NCI-H82 (cell line): ENCODE measurements at regions not wholly inside any gene's neighbourhood (a gene's known extent, or its start where the extent isn't known, plus 50 kb on each side); places are given as distances from the start of the nearest gene placed in this dataset.
A peak's percentile ranks its signal among the peaks of the same experiment; 100 is the strongest.

Experiments used
- DNase-seq: peaks from one replicate; lab custom pipeline; 2025; lab: John Stamatoyannopoulos, UW

DNA sequence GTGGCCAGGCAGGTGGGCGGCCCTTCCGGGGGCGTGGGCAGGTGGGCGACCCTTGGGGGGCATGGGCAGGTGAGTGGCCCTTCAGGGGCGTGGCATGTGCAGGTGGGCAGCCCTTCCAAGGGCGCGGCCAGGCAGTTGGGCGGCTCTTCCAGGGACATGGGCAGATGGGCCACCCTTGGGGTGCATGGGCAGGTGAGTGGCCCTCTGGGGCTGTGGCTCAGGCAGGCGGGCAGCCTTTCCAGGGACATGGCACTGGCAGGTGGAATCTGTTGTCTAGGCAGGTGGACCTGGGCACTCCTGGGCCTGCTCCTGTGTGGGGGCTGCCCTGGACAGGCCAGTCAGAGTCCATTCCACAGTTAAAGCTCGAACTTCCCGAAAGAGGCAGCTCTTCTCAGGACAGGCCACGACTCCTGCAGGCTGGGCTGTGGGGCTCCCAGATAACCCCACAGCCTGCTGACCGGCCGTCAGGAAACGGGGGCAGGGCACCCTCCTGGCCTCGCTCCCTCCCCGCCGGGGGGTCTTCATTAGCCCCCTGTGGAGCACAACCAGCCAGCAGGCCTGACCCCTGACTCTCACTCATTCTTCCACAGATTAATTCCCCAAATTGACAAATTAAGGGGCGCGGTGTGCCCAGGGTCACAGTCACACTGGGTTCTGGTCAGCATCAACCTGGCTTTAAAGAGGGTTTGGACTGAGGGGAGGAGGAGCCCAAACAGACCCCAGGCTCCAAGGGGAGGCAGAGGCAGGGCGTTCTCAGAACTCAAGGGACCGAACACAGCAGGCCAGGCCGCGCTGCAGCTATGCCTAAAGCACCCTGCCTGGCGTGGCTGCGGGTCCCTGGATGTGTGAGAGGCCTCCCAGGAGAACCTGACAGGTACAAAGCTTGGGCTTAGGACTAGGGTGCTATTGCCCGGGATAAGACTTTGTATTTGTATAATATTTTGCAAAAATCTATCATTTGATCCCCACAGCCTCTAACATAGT lies 130.0 kb downstream of the DLL1 start:
- DNase-seq, result no peak

DNA sequence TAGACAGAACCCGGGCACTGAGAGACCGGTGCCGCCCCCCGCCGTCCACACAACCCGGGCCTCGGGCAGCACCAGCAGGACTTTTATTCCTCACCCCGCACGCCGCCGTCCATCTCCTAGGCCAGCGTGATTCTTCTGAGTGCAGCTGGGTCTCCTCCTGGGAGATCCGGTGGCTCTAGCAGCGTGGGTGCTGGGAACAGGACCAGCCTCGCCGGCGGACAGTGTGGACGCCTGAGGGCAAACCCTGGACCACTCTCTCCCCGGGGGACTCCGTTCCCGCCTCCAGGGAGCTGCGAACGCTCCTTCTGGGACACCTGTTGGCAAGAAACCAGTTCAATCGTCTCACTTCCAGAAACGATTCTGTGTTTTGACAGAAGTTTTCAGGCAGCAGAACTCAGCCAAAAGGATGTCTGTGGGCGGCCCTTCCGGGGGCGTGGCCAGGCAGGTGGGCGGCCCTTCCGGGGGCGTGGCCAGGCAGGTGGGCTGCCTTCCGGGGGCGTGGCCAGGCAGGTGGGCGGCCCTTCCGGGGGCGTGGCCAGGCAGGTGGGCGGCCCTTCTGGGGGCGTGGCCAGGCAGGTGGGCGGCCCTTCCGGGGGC lies 130.7 kb downstream of the DLL1 start:
- DNase-seq, result peak; percentile 41

DNA sequence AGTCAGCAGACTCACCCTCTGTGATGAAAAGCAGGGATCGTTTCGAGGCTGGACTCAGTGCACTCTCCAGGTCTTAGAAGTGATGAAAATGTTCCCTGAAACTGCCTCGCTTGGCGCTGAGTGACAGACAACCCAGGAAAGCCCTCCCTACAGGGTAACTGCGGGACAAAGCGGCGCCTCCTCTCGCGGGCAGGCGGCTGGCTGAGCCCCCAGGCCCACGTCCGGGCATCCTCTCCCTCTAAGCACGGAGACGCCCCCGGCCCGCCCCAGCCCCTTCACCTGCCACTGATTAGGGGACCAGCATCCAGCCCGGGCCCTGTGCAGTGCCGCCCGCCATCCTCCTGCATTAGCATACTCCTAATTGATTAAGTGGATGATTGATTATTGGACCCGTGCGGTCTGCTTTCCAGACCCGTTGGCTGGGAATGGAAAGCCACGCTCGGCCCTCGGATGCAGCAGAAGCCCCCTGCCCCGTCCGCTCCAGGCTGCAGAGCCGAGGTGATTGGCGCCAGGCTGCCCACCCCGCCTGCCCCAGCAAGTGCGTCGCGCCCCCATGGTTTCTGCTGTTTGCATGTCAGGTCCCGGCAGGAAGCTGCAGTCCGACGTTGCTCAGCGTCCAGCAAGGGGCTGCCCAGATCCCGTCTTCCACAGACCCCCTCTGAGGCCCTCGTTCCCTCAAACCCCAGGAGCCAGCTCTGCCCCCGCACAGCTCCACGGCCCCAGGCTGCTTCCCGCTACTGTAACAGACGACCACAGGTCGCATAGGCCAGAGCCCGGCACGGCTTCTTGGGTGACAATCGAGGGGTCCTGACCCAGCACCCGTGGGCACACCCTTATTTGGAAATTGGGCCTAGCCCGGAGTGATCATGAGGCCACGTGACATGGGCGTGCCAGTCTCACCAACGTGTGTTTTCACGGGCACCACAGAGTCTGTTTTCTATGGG lies 131.6 kb downstream of the DLL1 start:
- DNase-seq, result peak; percentile 32

DNA sequence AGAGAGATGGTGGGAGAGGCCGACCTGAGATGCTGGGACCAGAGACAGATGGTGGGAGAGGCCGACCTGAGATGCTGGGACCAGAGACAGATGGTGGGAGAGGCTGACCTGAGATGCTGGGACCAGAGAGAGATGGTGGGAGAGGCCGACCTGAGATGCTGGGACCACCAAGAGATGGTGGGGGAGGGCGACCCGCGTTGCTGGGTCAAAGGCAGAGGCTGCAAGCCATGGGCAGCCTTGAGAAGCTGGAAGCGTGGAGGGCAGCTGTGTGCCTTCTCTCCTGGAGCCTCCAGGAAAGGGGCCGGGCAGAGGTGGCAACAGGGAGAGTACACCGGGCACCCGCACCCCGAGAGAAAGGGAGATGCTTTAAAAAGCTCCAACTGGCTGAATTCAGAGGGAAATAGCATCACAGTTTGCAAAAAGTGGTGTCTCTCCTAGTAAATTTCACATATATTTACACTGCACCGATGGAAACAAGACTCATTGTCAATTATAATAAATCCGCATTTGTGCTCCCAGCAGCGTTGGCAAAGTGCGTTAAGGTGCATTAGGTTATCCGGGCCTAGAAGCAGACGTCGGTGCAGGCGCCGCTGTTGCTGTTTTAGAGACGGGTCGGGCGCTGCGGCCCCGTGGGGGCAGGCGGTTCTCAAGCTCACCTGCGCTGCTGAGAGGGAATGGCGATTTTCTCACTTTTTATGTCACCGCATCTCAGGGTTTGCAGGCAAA lies 132.4 kb downstream of the DLL1 start:
- no peak for DNase-seq

DNA sequence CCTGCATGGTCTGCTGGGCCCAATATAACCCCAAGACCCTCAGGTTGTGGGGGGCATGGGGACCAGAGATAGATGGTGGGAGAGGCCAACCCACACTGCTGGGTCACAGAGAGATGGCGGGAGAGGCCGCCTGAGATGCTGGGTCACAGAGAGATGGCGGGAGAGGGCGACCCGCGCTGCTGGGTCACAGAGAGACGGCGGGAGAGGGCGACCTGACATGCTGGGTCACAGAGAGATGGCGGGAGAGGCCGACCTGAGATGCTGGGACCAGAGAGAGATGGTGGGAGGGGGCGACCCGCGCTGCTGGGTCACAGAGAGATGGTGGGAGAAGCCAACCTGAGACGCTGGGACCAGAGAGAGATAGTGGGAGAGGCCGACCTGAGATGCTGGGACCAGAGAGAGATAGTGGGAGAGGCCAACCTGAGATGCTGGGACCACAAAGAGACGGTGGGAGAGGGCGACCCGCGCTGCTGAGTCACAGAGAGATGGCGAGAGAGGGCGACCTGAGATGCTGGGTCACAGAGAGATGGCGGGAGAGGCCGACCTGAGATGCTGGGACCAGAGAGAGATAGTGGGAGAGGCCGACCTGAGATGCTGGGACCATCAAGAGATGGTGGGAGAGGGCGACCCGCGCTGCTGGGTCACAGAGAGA lies 133.2 kb downstream of the DLL1 start:
- no peak for DNase-seq

DNA sequence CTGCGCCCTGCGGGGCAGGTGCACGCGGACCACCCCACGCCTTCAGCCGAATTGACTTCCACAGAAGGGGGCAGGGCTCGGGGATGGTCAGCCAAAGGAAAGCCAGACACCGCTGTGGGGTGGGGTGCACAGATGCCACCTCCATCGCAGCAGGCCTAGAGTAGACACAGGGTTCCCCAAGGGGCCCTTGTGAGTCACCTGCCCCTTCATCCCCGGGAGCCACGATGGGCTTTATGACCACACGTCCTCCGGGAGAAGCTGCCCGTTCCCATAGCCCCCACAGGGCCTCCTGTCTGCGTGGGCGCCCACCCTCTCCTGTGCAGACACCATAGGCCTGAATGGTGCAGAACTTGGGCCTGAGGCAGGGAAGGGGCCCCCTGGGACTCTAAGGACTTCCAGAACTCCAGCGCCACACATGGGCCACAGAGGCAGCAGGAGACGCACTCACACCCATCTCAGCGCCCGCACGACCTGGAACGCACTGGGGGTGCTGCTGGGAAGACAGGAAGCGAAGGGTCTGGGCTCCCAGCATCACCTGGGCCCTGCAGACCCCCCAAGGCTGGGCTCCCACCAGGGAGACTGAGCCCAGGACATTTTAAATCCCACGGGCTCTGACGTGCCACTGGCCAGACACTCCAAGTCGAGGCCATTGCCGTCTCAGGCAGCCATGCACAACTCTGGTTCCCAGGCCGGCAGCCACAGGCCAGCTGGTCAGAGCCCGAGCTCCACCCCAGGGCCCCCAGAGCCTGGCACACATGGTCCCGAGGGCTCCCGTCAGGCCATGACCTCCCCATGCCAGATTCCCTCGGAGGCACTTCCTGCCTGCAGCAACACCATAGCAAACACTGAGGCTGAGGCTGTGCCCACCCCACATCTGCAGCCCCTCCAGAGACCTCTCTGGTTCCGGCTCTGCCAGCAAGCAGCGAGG lies 134.2 kb downstream of the DLL1 start:
- no peak for DNase-seq

DNA sequence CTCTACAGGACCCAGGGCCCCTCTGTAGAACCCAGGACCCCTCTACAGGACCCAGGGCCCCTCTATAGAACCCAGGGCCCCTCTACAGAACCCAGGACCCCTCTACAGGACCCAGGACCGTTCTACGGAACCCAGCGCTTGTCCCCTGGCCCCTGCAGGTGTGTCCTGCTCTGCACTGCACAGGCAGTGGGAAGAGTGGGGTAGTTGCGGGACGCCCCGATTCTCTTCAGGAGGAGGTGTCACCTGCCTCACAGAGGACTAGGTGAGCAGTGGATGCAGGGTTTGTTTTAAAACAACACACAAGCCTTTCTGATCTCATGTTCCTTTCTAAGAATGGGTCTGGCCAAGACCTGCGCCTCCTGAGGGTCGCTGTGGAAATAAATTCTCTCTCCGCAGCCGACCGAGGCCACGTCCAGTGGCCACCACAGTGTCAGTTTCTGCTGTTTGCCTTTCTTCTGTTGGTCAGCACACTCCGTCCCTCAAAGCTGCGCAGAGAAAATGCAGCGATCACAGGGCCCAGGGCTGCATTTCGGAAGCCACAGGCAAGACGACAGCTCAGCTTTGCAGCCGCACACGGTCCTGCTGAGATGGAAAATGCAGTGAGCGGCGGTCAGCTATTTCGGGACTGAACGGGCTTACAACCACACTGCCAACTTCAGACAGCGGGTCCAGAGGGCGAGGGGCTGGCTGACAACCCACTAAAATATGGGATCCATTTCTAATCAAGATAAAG lies 135.2 kb downstream of the DLL1 start:
- DNase-seq, result no peak

DNA sequence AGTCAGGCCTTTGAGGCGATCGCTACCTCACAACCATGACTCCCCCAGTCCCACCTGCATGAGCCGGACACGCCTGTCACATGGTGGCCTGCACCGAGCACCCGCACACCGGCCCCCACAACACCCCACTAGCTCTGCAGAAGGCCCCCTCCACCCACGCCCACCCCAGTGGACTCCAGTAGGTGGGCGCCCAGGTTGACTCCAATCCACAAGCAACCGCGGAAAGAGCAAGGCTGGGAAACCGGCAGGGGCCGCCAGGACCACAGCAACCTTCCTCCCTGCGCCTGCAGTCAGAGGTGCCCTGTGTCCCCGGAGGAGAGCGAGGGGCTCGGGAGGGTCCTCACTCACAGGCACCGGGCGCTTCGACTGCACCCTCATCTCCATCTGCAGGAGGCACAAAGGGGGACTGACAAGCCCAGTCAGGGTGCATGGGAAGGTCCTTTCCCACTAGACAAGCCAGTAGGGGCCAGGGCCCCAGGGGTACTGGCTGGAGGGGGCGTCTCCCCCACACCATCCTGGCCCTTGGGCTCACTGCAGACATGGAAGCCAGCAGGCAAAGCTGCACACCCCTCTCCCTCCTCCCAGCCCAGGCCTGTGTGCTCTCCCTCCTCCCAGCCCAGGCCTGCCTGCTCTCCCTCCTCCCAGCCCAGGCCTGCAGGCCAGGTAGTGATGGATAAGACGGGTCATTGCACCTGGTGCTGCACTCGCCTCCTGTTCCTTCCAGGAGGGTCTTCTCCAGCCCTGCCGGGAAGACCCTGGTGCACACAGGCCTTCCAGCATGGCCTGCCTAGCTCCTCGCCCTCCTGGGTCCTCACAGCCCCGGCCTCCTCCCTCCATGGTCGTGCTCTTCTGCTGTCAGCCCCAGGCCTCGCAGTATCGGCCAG lies 137.2 kb downstream of the DLL1 start:
- no peak for DNase-seq

DNA sequence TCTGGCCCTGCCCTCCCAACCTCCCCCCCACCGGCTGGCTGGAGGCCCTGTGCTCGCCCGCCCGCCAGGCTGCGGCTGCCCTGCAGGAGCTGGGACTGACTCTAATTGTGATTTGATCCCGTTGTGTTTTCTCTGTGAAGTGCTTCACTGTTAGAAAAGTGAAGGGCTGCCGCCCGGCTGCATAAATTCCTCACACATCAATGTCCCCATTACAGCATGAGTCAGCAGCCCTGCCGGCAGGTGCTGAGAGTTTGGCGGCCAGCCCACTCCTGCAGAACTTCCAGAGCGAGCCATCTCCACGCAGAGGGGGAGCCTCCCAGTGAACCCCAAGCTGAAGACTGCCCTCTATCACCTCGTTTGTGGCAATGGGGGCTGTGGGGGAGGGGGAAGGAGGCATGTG lies 137.9 kb downstream of the DLL1 start:
- DNase-seq, result no peak

DNA sequence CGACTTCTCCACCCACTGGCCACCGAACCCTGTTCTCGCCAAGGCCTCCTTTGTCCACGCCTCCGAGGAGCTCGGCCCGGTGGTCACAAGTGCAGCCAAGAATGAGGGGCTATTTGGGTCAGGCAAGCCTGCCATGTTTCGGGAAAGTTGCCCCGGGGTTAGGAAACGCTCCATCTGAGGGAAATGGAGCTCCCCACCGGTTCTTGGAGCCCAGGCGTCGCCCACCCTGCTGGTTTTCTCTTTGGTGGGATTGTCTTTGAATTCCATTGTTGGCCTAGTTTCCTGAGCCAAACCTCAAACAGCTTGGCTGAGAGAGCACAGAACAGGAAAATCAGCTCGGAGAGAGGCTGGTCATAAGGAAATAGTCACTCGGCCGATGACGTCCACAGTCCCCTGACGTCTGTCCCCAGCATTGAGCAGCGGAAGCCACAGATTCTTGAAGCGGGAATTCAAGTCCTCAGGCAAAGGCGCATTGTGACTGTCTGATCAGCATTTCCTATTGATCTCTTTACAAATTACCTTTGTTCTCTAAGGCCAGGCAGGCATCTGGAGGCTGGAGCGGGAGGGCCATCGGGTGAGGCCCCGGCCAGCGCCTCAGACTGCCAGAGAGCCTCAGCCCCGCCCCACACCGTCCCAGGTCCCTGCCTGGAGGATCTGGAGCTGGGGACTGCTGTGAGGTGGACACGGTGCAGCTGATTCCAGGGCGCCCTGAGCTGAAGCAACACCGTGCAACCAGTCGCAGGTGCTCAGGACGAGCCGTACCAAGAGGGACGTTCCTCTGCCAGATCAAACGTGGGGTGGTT lies 138.6 kb downstream of the DLL1 start:
- DNase-seq, result no peak

DNA sequence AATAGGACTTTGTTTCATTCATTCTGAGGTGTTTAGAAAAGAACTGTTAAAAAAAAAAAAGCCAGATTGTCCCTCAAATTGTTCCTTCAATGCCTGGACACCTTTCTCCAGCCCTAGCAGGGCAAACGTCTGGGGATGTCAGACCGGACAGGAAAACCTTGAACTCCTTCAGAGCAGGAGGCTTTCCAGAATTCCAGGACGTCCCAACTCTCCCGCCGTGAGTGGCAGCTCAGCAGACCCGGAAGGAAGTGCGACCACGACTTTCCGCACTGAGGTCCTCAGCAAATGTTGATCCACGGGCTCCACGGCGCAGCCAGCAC lies 139.1 kb downstream of the DLL1 start:
- DNase-seq, result no peak

DNA sequence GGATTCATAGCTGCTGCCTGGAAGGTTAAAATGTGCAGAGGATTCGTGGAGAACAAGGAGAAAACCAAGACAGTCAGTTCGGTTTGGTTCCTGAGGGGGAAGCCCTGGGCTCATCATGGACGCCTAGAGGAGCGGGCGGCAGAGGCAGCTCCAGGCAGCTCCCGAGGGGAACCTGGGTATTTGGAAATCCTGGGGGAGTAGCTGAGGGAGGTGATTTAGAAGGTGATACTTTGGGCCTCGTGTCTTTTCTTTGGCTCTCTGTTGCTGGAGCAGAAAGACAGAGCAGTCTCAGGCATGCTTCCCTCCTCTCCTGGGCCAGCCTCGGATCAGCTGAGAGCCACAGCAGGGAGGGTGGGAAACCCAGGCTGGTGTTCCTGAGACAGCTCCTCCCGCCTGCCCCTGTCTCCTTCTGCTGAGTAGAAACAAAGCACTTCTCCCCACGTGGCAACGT lies 139.5 kb downstream of the DLL1 start:
- DNase-seq, result no peak

DNA sequence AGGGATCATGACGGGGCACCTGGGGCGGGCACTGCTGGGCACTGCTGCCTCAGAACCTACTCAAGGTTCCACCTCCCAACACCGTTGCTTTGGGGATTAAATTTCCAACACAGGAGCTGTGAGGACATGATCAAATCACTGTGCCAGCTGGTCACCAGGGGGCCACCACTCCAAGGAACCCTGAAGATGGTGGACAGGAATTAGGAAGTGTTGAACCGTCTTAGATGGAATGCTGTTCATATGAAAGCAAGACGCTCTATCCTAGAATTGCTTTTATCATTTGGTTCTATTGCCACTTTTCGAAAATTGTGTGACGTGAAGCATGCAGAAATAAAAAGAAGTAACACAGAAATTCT lies 140.3 kb downstream of the DLL1 start:
- DNase-seq, result peak; percentile 43

DNA sequence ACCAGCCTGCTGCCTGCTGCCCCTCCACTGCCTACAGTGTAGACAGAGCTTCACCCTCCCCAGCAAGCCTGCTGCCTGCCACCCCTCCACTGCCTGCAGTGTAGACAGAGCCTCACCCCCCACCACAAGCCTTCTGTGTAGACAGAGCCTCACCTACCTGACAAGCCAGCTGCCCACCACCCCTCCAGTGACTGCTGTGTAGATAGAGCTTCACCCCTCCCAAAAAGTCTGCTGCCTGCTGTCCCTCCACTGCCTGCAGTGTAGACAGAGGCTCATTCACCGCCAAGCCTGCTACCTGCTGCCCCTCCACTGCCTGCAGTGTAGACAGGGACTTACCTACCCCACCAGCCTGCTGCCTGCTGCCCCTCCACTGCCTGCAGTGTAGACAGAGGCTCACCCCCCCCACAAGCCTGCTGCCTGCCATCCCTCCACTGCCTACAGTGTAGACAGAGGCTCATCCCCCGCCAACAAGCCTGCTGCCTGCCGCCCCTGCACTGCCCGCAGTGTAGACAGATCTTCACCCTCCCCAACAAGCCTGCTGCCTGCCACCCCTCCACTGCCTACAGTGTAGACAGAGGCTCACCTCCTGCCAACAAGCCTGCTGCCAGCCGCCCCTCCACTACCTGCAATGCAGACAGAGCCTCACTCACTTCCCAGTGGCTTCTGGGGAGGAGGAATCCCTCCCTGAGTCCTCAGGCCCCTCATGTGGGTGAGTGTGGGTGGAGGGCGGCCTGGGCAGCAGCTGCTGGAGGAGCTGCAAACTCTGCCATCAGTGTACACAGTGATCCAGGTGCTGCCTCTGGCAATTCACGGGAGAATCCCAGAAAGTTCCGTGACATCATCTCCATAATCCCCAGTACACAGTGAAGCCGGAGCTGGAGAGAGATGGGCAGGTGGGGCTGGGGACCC lies 140.9 kb downstream of the DLL1 start:
- no peak for DNase-seq

DNA sequence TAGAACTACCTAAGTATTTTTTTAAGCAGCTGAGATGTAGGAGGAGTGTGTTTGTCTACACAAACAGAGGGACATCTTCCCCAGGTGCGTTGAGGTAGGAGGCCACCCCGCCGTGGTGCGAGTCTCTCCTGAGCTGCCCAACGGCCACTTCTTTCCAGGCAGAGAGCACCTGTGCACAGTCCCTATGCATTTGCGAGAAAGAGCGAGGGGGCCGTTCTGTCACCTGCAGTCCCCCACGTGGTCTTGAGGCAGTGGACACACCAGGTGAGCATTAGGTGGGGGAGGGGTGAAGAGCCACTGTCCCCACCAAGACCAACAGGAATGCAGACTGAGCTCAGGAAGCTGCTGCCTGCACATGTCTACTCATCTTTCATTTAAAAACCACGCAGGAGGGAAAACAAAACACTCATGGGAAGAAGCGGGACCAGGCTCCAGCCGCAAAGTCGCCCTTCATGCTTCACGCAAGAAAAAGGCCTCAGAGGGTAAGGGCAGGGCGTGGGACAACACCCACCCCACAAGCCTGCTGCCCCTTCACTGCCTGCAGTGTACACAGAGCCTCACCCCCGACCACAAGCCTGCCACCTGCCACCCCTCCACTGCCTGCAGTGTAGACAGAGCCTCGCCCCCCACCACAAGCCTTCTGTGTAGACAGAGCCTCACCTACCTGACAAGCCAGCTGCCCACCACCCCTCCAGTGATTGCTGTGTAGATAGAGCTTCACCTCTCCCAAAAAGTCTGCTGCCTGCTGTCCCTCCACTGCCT lies 142.0 kb downstream of the DLL1 start:
- no peak for DNase-seq
